SK-N-SH treated with all-trans-retinoic acid at 6 μM for 48 hours (cell line): ENCODE measurements at regions not wholly inside any gene's neighbourhood (a gene's known extent, or its start where the extent isn't known, plus 50 kb on each side); places are given as distances from the start of the nearest gene placed in this dataset.

Experiments used
- ATAC-seq: fragments of 200-7000 bp; cut with Tn5 transposase; 3 replicates; pipeline ENCODE4 v1.9.1; 2020; ENCODE audit warnings: mild to moderate bottlenecking, moderate library complexity
- ARNTL ChIP-seq: fragments of 450-650 bp; formaldehyde crosslinking; IDR thresholded peaks from 2 replicates; pipeline ENCODE4 v1.5.0; 2020; ENCODE audit warnings: low read depth, mild to moderate bottlenecking, moderate library complexity, borderline replicate concordance
- BACH2 ChIP-seq: fragments of 250-450 bp; sonication (Bioruptor Pico); IDR thresholded peaks from 2 replicates; pipeline ENCODE4 v1.9.0; 2021; ENCODE audit warnings: mild to moderate bottlenecking, borderline replicate concordance
- CREB5 ChIP-seq: fragments of 250-450 bp; sonication (Bioruptor Pico); IDR thresholded peaks from 2 replicates; pipeline ENCODE4 v1.5.1; 2020; ENCODE audit warnings: low read depth, mild to moderate bottlenecking, moderate library complexity
- CSDC2 ChIP-seq: fragments of 250-450 bp; sonication (Bioruptor Pico); IDR thresholded peaks from 2 replicates; pipeline ENCODE4 v1.5.0; 2020; ENCODE audit warnings: mild to moderate bottlenecking, moderate library complexity
- ESRRG ChIP-seq: fragments of 250-450 bp; sonication (Bioruptor Pico); IDR thresholded peaks from 2 replicates; pipeline ENCODE4 v1.6.1; 2021; ENCODE audit warnings: mild to moderate bottlenecking
- GLIS3 ChIP-seq: fragments of 250-450 bp; sonication (Bioruptor Pico); IDR thresholded peaks from 2 replicates; pipeline ENCODE4 v1.5.0; 2020; ENCODE audit warnings: mild to moderate bottlenecking, moderate library complexity
- ISL1 ChIP-seq: fragments of 250-450 bp; sonication (Bioruptor Pico); IDR thresholded peaks from 2 replicates; pipeline ENCODE4 v2.1.2; 2022; ENCODE audit warnings: mild to moderate bottlenecking, moderate library complexity
- OSR1 ChIP-seq: fragments of 250-450 bp; sonication (Bioruptor Pico); IDR thresholded peaks from 2 replicates; pipeline ENCODE4 v1.8.0; 2022; ENCODE audit warnings: moderate library complexity, mild to moderate bottlenecking, inconsistent platforms
- PPARA ChIP-seq: fragments of 250-450 bp; sonication (Bioruptor Pico); IDR thresholded peaks from 2 replicates; pipeline ENCODE4 v1.5.0; 2020; ENCODE audit warnings: mild to moderate bottlenecking, borderline replicate concordance
- RARB ChIP-seq: fragments of 250-450 bp; sonication (Bioruptor Pico); IDR thresholded peaks from 2 replicates; pipeline ENCODE4 v1.8.0; 2021; ENCODE audit warnings: mild to moderate bottlenecking, moderate library complexity
- SNAI2 ChIP-seq: fragments of 250-450 bp; sonication (Bioruptor Pico); IDR thresholded peaks from 2 replicates; pipeline ENCODE4 v1.5.0; 2020; ENCODE audit warnings: mild to moderate bottlenecking, moderate library complexity
- TCF4 ChIP-seq: fragments of 250-450 bp; sonication (Bioruptor Pico); IDR thresholded peaks from 2 replicates; pipeline ENCODE4 v1.8.0; 2021; ENCODE audit warnings: mild to moderate bottlenecking, moderate library complexity, borderline replicate concordance
- TOX ChIP-seq: fragments of 250-450 bp; sonication (Bioruptor Pico); IDR thresholded peaks from 2 replicates; pipeline ENCODE4 v1.8.0; 2021; ENCODE audit warnings: mild to moderate bottlenecking, moderate library complexity, borderline replicate concordance
- ZC3H10 ChIP-seq: fragments of 250-450 bp; sonication (Bioruptor Pico); IDR thresholded peaks from 2 replicates; pipeline ENCODE4 v1.5.1; 2021; ENCODE audit warnings: mild to moderate bottlenecking, moderate library complexity
- ZFP3 ChIP-seq: fragments of 250-450 bp; sonication (Bioruptor Pico); IDR thresholded peaks from 2 replicates; pipeline ENCODE4 v1.5.0; 2020; ENCODE audit warnings: mild to moderate bottlenecking, moderate library complexity
- ZFP30 ChIP-seq: fragments of 450-650 bp; formaldehyde crosslinking; IDR thresholded peaks from 2 replicates; pipeline ENCODE4 v1.5.0; 2022; ENCODE audit warnings: mild to moderate bottlenecking, moderate library complexity
- ZNF565 ChIP-seq: fragments of 450-650 bp; formaldehyde crosslinking; conservative IDR thresholded peaks from 2 replicates; pipeline ENCODE4 v1.5.0; 2020; ENCODE audit warnings: low read depth, mild to moderate bottlenecking, moderate library complexity
- ZNF70 ChIP-seq: fragments of 450-650 bp; formaldehyde crosslinking; IDR thresholded peaks from 2 replicates; pipeline ENCODE4 v1.5.0; 2020; ENCODE audit warnings: mild to moderate bottlenecking, moderate library complexity
- TF ChIP-seq, protein P1 (sequence below): fragments of 250-450 bp; sonication (Bioruptor Pico); IDR thresholded peaks from 2 replicates; pipeline ENCODE4 v1.5.1; 2021; ENCODE audit warnings: mild to moderate bottlenecking, moderate library complexity
- TF ChIP-seq, protein P2 (sequence below): fragments of 250-450 bp; sonication (Bioruptor Pico); IDR thresholded peaks from 2 replicates; pipeline ENCODE4 v1.8.0; 2020; ENCODE audit warnings: mild to moderate bottlenecking, moderate library complexity, borderline replicate concordance
- TF ChIP-seq, protein P3 (sequence below): fragments of 250-450 bp; sonication (Bioruptor Pico); IDR thresholded peaks from 2 replicates; pipeline ENCODE4 v1.8.0; 2021; ENCODE audit warnings: low read depth, mild to moderate bottlenecking, moderate library complexity, borderline replicate concordance
- TF ChIP-seq, protein P4 (sequence below): fragments of 250-450 bp; sonication (Bioruptor Pico); IDR thresholded peaks from 2 replicates; pipeline ENCODE4 v1.5.0; 2020; ENCODE audit warnings: mild to moderate bottlenecking, moderate library complexity

- TF ChIP-seq, protein P1, sequence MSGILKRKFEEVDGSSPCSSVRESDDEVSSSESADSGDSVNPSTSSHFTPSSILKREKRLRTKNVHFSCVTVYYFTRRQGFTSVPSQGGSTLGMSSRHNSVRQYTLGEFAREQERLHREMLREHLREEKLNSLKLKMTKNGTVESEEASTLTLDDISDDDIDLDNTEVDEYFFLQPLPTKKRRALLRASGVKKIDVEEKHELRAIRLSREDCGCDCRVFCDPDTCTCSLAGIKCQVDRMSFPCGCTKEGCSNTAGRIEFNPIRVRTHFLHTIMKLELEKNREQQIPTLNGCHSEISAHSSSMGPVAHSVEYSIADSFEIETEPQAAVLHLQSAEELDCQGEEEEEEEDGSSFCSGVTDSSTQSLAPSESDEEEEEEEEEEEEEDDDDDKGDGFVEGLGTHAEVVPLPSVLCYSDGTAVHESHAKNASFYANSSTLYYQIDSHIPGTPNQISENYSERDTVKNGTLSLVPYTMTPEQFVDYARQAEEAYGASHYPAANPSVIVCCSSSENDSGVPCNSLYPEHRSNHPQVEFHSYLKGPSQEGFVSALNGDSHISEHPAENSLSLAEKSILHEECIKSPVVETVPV (CRISPR knock-in tag), result no peak
- TF ChIP-seq PPARA (CRISPR knock-in tag) (no peak), ISL1 (CRISPR knock-in tag) (no peak)
These were observed 506.6 kb downstream of the PLCL1 start (continued) for GRCh38 chr2:198311020-198311419.

GRCh38 chr2:198309673-198310280 is 505.4 kb downstream of the PLCL1 start:
- peak; percentile 77; the same call in 2 of the 3 replicates for ATAC-seq
- no peak for TF ChIP-seq TCF4 (CRISPR knock-in tag)
- no peak for TF ChIP-seq ZNF70 (CRISPR knock-in tag)
- no peak for TF ChIP-seq BACH2 (CRISPR knock-in tag)
- no peak for TF ChIP-seq RARB (CRISPR knock-in tag)
- no peak for TF ChIP-seq PPARA (CRISPR knock-in tag)
- no peak for TF ChIP-seq ZC3H10 (CRISPR knock-in tag)
- TF ChIP-seq OSR1 (CRISPR knock-in tag), result no peak
- no peak for TF ChIP-seq GLIS3
- TF ChIP-seq CSDC2 (CRISPR knock-in tag), result no peak
- no peak for TF ChIP-seq ZFP3
- no peak for TF ChIP-seq ZFP30 (CRISPR knock-in tag)
- TF ChIP-seq, protein P2, sequence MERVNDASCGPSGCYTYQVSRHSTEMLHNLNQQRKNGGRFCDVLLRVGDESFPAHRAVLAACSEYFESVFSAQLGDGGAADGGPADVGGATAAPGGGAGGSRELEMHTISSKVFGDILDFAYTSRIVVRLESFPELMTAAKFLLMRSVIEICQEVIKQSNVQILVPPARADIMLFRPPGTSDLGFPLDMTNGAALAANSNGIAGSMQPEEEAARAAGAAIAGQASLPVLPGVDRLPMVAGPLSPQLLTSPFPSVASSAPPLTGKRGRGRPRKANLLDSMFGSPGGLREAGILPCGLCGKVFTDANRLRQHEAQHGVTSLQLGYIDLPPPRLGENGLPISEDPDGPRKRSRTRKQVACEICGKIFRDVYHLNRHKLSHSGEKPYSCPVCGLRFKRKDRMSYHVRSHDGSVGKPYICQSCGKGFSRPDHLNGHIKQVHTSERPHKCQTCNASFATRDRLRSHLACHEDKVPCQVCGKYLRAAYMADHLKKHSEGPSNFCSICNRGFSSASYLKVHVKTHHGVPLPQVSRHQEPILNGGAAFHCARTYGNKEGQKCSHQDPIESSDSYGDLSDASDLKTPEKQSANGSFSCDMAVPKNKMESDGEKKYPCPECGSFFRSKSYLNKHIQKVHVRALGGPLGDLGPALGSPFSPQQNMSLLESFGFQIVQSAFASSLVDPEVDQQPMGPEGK (CRISPR knock-in tag), result no peak
- no peak for TF ChIP-seq SNAI2 (CRISPR knock-in tag)
- TF ChIP-seq ZNF565 (CRISPR knock-in tag), result no peak
- TF ChIP-seq ESRRG, result no peak
- TF ChIP-seq, protein P1 (CRISPR knock-in tag), result no peak
- TF ChIP-seq, protein P3, sequence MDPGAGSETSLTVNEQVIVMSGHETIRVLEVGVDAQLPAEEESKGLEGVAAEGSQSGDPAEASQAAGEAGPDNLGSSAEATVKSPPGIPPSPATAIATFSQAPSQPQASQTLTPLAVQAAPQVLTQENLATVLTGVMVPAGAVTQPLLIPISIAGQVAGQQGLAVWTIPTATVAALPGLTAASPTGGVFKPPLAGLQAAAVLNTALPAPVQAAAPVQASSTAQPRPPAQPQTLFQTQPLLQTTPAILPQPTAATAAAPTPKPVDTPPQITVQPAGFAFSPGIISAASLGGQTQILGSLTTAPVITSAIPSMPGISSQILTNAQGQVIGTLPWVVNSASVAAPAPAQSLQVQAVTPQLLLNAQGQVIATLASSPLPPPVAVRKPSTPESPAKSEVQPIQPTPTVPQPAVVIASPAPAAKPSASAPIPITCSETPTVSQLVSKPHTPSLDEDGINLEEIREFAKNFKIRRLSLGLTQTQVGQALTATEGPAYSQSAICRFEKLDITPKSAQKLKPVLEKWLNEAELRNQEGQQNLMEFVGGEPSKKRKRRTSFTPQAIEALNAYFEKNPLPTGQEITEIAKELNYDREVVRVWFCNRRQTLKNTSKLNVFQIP (CRISPR knock-in tag), result no peak
- no peak for TF ChIP-seq TOX (CRISPR knock-in tag)
- TF ChIP-seq, all 23 proteins: peak for 0

DNA sequence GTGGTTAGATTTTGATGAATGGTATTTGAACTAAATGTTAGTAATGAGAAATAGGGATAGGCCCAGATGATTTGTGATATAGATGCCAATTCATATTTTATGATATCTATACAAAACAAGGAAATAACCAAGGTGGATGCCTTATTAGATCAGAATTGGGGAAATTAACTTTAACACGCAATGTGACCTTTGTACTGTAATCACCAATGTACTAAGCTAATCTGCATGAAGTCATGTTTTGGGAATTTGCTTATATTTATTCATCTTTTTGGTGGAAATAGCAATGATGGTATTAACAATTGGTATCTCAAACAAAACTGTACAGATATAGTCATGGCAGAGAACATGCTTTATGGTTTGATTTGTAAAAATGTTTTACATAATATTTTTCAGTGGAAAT is 504.7 kb downstream of the PLCL1 start:
- TF ChIP-seq GLIS3 (no peak), CREB5 (no peak), RARB (CRISPR knock-in tag) (no peak)
- ATAC-seq, result no peak

- no peak for ATAC-seq
- TF ChIP-seq, protein P2 (CRISPR knock-in tag), result no peak
- no peak for TF ChIP-seq ARNTL
- TF ChIP-seq TOX (CRISPR knock-in tag), result no peak
- no peak for TF ChIP-seq ZNF70 (CRISPR knock-in tag)
- TF ChIP-seq CSDC2 (CRISPR knock-in tag), result no peak
- TF ChIP-seq, protein P4, sequence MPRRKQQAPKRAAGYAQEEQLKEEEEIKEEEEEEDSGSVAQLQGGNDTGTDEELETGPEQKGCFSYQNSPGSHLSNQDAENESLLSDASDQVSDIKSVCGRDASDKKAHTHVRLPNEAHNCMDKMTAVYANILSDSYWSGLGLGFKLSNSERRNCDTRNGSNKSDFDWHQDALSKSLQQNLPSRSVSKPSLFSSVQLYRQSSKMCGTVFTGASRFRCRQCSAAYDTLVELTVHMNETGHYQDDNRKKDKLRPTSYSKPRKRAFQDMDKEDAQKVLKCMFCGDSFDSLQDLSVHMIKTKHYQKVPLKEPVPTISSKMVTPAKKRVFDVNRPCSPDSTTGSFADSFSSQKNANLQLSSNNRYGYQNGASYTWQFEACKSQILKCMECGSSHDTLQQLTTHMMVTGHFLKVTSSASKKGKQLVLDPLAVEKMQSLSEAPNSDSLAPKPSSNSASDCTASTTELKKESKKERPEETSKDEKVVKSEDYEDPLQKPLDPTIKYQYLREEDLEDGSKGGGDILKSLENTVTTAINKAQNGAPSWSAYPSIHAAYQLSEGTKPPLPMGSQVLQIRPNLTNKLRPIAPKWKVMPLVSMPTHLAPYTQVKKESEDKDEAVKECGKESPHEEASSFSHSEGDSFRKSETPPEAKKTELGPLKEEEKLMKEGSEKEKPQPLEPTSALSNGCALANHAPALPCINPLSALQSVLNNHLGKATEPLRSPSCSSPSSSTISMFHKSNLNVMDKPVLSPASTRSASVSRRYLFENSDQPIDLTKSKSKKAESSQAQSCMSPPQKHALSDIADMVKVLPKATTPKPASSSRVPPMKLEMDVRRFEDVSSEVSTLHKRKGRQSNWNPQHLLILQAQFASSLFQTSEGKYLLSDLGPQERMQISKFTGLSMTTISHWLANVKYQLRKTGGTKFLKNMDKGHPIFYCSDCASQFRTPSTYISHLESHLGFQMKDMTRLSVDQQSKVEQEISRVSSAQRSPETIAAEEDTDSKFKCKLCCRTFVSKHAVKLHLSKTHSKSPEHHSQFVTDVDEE (CRISPR knock-in tag), result no peak
- TF ChIP-seq, protein P1 (CRISPR knock-in tag), result no peak
- no peak for TF ChIP-seq ISL1 (CRISPR knock-in tag)
- TF ChIP-seq PPARA (CRISPR knock-in tag), result no peak
These were observed 504.0 kb downstream of the PLCL1 start for GRCh38 chr2:198308368-198308767.
